NCI-H524 (cell line): ENCODE measurements at regions not wholly inside any gene's neighbourhood (a gene's known extent, or its start where the extent isn't known, plus 50 kb on each side); places are given as distances from the start of the nearest gene placed in this dataset.
"Not testable (repeated sequence)": the region's sequence is repeated elsewhere in the genome, so short reads cannot be mapped to it uniquely, and the experiment has no call there.

ENCODE experiments used
- DNase-seq, 2 experiments: peaks; one replicate each; lab custom pipeline; 2025; lab: John Stamatoyannopoulos, UW

GRCh38 chr21:35606146-35606545 is 454.2 kb downstream of the SETD4 start:
- no peak for DNase-seq

DNA sequence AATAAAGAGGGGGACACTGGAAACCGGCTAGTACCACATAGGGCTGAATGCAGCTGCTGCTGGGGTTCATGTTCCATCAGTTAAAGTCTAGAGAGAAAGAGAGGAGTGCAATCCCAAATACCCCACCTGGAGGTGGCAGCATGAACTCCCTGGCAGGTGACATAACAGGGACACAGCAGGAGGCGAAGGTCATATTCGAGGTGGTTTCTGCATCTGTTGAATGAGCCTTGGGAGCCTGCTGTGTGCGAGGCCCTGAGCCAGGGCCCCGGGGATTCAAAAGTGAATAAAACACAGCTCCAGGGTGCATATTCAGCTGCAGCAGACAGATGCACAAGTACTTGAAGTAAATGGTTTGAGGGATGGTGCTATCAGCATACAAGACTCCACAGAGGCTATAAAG is 456.8 kb downstream of the SETD4 start:
- DNase-seq, result peak in 1 of 2 experiments; percentile 34

DNA sequence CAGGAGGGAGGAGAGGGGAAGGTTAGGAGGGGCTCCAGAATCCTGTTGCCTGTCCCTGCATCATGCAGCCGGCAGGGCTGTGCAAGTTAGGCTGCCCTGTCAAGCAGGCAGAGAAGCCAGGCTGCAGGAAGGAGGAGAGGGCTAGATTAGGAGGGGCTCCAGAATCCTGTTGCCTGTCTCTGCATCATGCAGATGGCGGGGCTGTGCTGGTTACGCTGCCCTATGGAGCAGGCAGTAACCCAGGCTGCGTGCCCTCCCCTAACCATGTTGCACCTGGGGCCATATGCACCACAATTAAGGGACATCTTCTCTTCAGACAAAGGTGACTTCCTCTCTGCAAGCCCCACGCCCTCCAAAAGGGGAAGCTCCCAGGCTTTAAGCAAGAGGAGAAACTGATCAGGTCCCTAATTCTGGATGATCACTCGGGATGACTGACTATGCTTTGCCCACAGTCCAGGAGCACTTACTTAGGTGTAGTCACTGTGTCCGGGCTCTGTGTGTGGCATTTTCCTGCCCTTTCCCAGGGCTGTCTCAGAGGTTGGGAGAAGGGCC is 457.4 kb downstream of the SETD4 start:
- DNase-seq, result no peak

DNA sequence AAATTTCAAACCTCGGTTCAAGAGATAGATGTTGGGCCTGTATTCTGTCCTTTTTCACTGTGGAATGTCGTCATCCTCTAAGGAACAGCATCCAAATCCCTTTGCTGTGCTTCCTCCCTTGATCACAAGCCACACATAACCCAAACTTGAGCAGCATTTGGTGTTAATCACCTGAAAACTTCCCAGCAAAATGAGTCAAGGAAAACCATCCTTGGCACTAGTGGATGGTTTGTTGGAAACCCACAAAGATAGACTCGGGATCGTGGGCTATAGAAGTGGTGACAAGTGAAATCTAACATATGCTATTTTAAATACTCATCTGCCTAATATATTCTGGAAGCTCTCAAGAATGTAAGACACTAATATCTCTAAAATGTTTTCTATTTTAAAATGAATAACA is 459.1 kb downstream of the SETD4 start:
- no peak for DNase-seq

DNA sequence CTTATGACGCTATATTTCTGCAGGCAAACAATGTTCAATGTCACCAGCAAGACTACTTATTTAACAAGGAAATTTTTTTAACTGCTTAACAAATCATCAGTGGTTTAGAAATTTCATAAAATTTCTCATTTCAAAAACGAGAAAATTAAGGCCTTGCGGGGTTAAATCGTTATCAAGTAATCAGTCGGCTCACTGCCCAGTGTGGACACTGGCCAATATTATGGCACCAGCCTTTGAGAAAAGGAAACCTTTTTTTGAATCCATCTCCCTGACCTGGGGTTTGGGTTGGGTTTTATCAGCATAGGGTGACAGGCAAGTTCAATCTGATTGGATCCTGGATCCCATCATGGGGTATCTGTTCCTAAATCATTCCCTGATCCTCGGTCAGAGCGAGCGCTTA is 461.2 kb downstream of the SETD4 start:
- DNase-seq, result no peak

GRCh38 chr21:35597750-35598339 is 462.5 kb downstream of the SETD4 start:
- DNase-seq, result no peak

DNA sequence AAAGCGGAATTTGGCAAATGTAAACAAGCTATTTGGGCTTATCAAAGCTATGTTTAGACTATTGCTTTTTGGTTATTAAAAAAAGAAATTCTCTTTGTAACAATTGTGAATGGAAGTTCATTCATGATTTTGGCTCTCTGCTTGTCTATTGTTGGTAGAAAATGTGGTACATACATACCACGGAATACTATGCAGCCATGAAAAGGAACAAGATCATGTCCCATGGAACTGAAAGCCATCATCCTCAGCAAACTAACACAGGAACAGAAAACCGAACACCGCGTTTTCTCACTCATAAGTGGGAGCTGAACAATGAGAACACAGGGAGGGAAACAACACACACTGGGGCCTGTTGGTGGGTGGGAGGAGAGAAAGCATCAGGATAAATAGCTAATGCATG is 465.4 kb downstream of the SETD4 start:
- no peak for DNase-seq

DNA sequence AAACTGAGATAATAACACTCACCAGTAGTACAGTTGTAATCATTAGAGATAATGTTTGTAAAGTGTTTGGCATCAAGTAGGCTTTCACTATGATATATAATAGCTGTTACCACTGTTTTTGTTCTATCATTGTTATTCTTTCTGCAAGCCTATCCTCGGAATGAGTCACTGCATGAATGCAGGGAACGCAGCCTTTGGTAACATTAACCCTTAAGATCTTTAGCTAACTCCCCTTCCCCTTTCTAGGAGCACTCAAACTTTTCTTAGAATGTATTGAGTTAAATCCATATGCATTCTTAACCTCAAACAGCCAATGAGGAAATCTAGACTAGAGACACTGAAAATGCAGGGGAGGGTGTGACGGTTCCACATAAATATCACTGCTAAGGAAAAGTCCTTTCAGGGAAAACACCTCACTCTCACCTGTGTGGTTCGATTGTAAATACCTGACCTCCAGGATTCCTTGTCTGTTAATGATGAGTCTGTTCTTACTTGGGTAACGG is 467.3 kb downstream of the SETD4 start:
- DNase-seq, result no peak

GRCh38 chr21:35590284-35590683 is 470.0 kb downstream of the SETD4 start:
- not testable (repeated sequence) for DNase-seq

GRCh38 chr21:35587841-35588380 is 472.4 kb downstream of the SETD4 start:
- no peak for DNase-seq

DNA sequence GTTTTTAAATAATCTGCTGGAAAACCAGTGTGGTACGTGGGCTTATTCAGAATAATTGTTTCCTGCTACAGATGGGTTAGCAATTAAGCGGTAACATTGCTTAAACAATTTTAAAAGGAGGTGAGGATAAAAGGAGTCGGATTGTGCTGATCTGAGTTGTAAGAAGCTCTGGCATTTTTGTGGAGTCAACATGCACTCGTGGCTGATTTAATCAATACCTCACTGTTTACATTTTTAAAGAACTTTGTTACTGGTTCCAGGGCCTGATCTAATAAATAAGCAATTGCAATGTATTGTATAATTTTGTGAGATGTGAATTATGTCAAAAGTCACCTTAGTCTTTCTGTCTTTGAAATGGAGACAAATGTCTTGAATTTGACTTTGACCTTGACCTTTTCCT is 474.0 kb downstream of the SETD4 start:
- DNase-seq, result no peak

- no peak for DNase-seq
Measured at GRCh38 chr21:35585878-35586277, 474.4 kb downstream of the SETD4 start.

GRCh38 chr21:35585155-35585554 is 475.2 kb downstream of the SETD4 start:
- no peak for DNase-seq

DNA sequence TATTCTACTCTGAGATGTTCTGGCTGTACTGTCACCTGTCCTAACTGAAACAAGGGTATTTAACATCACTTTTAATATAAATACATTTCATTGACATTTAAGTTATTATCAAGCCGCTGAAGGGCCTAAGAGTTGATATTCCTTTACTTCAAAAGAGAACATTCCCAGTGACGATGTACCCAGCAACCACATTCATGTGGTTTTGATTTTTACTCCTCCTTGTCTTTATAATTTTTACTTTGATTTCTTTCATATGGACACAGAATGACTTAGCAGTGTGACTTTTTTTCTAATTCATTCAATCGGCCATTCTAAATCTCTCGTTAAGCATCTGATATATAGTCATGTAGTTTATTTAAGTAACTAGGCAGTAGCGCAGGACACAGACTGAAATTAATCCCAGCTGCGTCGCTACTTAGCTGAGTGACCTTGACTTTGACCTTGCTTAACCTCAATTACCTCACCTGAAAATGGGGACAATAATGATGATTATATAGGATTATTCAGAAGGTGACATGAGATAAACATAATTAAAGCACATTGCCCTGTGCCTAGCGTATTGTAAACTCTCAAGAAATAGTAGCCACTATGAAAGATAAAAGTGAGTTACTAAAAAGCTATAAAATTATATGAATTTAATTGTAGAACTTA is 476.6 kb downstream of the SETD4 start:
- DNase-seq, result no peak

DNA sequence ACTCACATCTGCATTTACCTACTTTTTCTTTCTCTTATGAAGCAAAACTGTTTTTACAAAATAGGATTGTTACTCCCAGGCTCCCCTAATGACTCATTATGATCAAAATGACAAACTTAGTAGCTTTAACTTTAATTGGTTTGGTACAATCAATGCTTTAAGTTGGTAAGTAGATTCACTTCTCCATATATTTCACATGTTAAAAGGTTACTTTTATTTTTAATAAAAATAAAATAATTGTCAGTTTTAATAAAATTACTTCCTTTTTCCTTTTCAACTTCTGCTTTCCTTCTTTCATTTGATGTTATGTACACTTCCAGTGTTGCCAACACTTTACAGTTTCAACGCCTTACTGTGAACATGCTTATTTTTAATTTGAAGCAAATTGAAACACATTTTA is 477.6 kb downstream of the SETD4 start:
- DNase-seq, result no peak

DNA sequence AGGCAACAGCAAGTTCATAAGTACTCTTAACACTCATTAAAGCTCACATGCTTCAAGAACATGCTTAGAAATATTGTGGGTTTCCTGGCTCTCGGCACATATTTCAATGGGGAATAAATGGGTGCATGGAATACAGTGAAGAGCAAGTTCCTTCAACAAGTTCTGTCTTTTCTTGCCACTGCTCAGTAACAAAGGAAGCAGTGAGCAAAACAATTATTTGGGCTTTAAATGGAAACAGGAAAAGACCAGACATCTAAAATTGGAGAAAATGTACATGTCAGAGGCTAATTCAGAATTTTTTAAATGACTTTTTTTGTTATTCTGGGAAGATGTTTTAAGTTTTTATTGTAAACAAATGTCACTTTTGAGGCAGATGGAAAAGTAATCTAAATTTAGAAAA is 478.7 kb downstream of the SETD4 start:
- no peak for DNase-seq

DNA sequence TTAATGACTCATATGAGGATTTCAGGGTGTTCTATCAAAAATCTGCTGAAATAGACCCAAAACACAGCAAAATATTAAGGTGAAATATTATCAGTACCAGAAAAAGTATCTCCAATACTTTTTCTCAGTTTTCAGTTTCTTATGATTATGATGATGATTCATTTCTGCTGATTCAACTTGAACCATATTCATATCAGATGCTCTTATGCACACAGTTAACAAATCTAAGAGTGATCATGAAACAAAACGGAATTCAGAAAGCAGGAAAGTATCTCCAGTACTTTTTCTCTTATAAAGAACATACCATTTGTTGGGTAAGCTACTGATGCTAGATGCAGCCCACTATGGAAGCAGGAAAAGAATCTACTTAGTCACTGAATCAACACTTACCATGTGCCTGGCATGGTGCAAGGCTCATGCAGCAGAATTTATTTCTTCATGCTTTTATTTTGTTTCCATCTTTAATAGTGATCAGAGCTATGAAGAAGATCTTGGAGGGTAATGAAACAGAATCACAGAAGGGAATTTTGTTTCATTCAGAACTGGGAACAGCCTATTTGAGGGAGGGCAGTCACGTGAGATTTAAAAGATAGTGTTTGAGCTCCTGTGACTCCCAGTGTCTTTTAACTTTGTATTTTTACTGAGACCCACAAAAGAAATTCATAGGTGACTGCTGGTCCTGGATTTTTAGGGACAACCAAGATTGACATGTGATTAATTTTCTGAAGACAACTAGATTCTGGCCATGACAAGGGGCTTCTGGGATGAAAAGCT is 480.6 kb downstream of the SETD4 start:
- DNase-seq, result no peak

DNA sequence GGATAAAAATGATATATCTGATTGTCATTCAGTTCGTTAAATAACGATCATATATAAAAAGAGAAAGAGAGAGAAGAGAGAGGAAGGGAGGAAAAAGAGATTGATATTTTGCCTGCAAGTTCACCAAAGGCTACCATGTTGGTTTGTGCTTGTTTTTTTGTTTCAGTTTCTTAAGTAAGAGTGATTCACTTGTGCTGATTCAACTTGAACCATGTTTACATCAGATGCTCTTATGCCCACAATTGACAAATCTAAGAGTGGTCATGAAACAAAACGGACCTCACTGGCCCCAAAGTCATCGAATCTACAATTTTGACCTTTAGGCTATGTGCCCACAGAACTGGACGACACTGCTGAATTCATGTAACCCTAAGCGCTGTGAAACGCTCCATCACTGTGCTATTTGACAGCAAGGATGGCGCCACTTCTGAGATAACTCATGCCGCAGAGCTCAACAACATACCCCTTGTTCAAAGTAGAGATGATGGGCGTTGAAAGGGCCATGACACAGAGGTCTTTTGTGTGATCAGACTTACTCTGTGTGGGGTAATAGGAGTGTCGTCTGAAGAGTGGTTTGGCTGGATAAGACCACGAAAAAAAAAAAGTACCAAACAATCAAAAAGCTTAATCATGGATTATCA is 481.4 kb downstream of the SETD4 start:
- DNase-seq, result no peak

DNA sequence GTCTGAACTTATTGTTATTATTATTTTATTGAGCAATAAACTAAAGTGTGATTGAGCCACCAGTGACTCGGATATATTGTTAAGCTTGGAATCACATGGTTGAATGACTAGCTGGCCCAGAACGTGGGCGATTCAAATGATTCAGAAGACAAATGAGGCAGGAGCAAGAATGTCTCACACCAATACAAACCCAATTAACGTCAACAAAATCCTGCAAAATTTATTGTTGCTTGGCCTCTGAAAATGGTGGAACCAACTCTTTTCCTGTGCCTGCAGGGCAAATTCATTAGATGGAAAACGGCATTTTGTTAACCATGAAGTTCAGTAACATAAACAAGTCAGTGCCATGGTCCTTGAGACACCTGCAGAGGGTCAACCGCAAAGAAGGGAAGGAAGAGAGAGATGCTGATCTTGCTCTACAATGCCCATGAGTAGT is 482.0 kb downstream of the SETD4 start:
- no peak for DNase-seq

DNA sequence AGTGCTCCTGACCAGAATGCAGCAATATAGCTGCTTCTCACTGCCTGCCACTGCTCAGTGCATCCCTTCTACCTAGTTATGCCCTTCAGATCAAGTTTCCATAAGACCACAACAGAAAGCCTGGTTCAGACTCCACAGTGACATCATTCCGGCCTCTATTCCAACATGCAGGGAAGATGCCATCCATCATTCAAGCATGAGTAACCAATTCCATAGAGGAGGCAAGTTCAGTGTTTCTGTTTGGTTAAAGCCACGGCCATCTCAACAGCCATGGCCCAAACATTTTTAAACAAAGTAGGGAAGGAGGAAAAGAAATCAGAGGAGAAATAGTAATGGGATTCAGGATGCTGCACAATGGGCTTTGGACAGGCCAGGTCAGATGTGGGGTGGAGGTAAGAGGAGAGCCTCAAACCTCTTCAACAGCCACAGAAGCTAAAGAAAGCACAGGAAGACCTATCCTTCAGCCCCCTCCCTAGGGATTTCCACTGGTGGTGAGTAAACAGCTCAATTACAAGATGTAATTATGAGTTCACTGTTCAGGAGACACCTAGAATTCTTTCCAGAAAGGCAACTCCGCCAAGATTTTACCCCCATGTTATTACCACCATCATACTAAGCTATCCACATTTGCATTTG is 484.9 kb downstream of the SETD4 start:
- no peak for DNase-seq
